Liver (tissue), 7 donors: ENCODE measurements at regions not wholly inside any gene's neighbourhood (a gene's known extent, or its start where the extent isn't known, plus 50 kb on each side); places are given as distances from the start of the nearest gene placed in this dataset.

Experiments
- DNase-seq: peaks from one replicate; pipeline ENCODE4 v3.0.0-alpha.2; 2017; ENCODE audit warnings: low spot score
- H3K27ac ChIP-seq, 2 donors: one replicate each; pipeline ENCODE4 v1.7.0; 2013; ENCODE audit warnings: inconsistent platforms in 2 of 2, low read length in 2 of 2, control low read depth in 1 of 2, low read depth in 1 of 2, mild to moderate bottlenecking in 1 of 2
- H3K27me3 ChIP-seq, 4 donors: one replicate each; pipeline versions ENCODE4 v1.6.1 to v1.7.0; 2013; ENCODE audit warnings: low read length in 3 of 4, inconsistent platforms in 1 of 4, mild to moderate bottlenecking in 1 of 4, moderate library complexity in 1 of 4; ENCODE audit not compliant: control insufficient read depth in 4 of 4, insufficient read depth in 4 of 4
- H3K36me3 ChIP-seq, 4 donors: one replicate each; pipeline versions ENCODE4 v1.6.1 to v1.7.0; 2013; ENCODE audit warnings: low read length in 3 of 4, mild to moderate bottlenecking in 3 of 4, low read depth in 1 of 4, moderate library complexity in 1 of 4; ENCODE audit not compliant: control insufficient read depth in 4 of 4, insufficient read depth in 3 of 4
- H3K4me1 ChIP-seq, 4 donors: one replicate each; pipeline versions ENCODE4 v1.6.1 to v1.7.0; 2013; ENCODE audit warnings: low read length in 3 of 4, mild to moderate bottlenecking in 3 of 4, moderate library complexity in 1 of 4; ENCODE audit not compliant: control insufficient read depth in 4 of 4, insufficient read depth in 4 of 4
- H3K4me3 ChIP-seq, 3 donors: one replicate each; pipeline versions ENCODE4 v1.6.1 to v1.7.0; 2013; ENCODE audit warnings: low read length in 3 of 3, control low read depth in 1 of 3, low read depth in 1 of 3, mild to moderate bottlenecking in 1 of 3
- H3K9ac ChIP-seq, 2 donors: one replicate each; pipeline ENCODE4 v1.7.0; 2013; ENCODE audit warnings: low read length in 2 of 2, mild to moderate bottlenecking in 2 of 2, moderate library complexity in 2 of 2, control low read depth in 1 of 2, low read depth in 1 of 2
- H3K9me3 ChIP-seq, 4 donors: one replicate each; pipeline versions ENCODE4 v1.6.1 to v1.7.0; 2013; ENCODE audit warnings: low read length in 3 of 4; ENCODE audit not compliant: control insufficient read depth in 4 of 4
- ATF3 ChIP-seq: IDR thresholded peaks from 2 replicates; pipeline ENCODE4 v1.6.1; 2016; ENCODE audit warnings: antibody characterized with exemption
- FOXA2 ChIP-seq: IDR thresholded peaks from 2 replicates; pipeline ENCODE4 v1.6.1; 2016; ENCODE audit warnings: antibody characterized with exemption
- GABPA ChIP-seq, 2 donors: IDR thresholded peaks in 1 of 2; conservative IDR thresholded peaks in 1 of 2; 2 replicates each; pipeline ENCODE4 v1.6.1; 2016; ENCODE audit warnings: antibody characterized with exemption in 2 of 2, mild to moderate bottlenecking in 1 of 2, moderate library complexity in 1 of 2
- JUND ChIP-seq, 2 donors: IDR thresholded peaks; 2 replicates each; pipeline ENCODE4 v1.6.1; 2016; ENCODE audit warnings: antibody characterized with exemption in 2 of 2
- MAX ChIP-seq: IDR thresholded peaks from 2 replicates; pipeline ENCODE4 v1.6.1; 2016; ENCODE audit warnings: antibody characterized with exemption
- WGBS: extraction: QIAGEN DNeasy Blood & Tissue Kit; methylation state at CpG from one replicate; pipeline ENCODE4 v1.1.7; 2013; 5-methylcytosine and 5-hydroxymethylcytosine counted together
- TF ChIP-seq, protein P1 (sequence below): IDR thresholded peaks from 2 replicates; pipeline ENCODE4 v1.6.1; 2016; ENCODE audit warnings: antibody characterized with exemption, mild to moderate bottlenecking
- donor health status: healthy.
- donor health status: healthy.
- donor health status: healthy.
- donor health status: healthy.

- TF ChIP-seq ATF3 = no peak
Observed at GRCh38 chr20:57998276-57998675, 230.2 kb downstream of the ANKRD60 start (continued).

GRCh38 chr20:57996936-57997890 lies 231.2 kb downstream of the ANKRD60 start:
- H3K27me3 ChIP-seq = no peaks in the 10 kb centered on the region
- no peaks in the 10 kb centered on the region for H3K9me3 ChIP-seq
- H3K27ac ChIP-seq = no peak overlapping the region
- H3K36me3 ChIP-seq = no peaks in the 10 kb centered on the region
- H3K4me1 ChIP-seq = no peaks in the 10 kb centered on the region
- no peak for DNase-seq
- no peak overlapping the region for H3K9ac ChIP-seq
- WGBS = 46% methylated on average over 2 of the region's 2 CpGs
- no peak overlapping the region for H3K4me3 ChIP-seq
- no peak for TF ChIP-seq JUND (IDR thresholded peaks at IDR 0.05)
- TF ChIP-seq, protein P1, sequence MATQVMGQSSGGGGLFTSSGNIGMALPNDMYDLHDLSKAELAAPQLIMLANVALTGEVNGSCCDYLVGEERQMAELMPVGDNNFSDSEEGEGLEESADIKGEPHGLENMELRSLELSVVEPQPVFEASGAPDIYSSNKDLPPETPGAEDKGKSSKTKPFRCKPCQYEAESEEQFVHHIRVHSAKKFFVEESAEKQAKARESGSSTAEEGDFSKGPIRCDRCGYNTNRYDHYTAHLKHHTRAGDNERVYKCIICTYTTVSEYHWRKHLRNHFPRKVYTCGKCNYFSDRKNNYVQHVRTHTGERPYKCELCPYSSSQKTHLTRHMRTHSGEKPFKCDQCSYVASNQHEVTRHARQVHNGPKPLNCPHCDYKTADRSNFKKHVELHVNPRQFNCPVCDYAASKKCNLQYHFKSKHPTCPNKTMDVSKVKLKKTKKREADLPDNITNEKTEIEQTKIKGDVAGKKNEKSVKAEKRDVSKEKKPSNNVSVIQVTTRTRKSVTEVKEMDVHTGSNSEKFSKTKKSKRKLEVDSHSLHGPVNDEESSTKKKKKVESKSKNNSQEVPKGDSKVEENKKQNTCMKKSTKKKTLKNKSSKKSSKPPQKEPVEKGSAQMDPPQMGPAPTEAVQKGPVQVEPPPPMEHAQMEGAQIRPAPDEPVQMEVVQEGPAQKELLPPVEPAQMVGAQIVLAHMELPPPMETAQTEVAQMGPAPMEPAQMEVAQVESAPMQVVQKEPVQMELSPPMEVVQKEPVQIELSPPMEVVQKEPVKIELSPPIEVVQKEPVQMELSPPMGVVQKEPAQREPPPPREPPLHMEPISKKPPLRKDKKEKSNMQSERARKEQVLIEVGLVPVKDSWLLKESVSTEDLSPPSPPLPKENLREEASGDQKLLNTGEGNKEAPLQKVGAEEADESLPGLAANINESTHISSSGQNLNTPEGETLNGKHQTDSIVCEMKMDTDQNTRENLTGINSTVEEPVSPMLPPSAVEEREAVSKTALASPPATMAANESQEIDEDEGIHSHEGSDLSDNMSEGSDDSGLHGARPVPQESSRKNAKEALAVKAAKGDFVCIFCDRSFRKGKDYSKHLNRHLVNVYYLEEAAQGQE = no peak

GRCh38 chr20:57996465-57996864 lies 232.0 kb downstream of the ANKRD60 start:
- DNase-seq = no peak
- WGBS = 74% methylated on average over 3 of the region's 3 CpGs
- no peaks in the 10 kb centered on the region for H3K27me3 ChIP-seq
- H3K4me1 ChIP-seq = no peaks in the 10 kb centered on the region
- H3K27ac ChIP-seq = no peak overlapping the region
- TF ChIP-seq FOXA2 (no peak), MAX (no peak), JUND (IDR thresholded peaks at IDR 0.05) (no peak), GABPA (IDR thresholded peaks at IDR 0.05 in 1 of 2, conservative IDR thresholded peaks at IDR 0.05 in 1 of 2) (no peak)
- TF ChIP-seq, protein P1 = no peak
- no peak overlapping the region for H3K4me3 ChIP-seq
- no peaks in the 10 kb centered on the region for H3K36me3 ChIP-seq
- no peaks in the 10 kb centered on the region for H3K9me3 ChIP-seq
- no peak overlapping the region for H3K9ac ChIP-seq
